K562 (cell line): ENCODE measurements at regions not wholly inside any gene's neighbourhood (a gene's known extent, or its start where the extent isn't known, plus 50 kb on each side); places are given as distances from the start of the nearest gene placed in this dataset.
A peak's percentile ranks its signal among the peaks of the same experiment; 100 is the strongest.

ENCODE experiments used
- ATAC-seq: fragments of 200-7000 bp; cut with Tn5 transposase; 3 replicates; pipeline ENCODE4 v1.9.1; 2020; ENCODE audit warnings: moderate library complexity
- BruUV-seq: library from RNA; stranded (reverse); fragments of 400-500 nt; replicated peaks from 2 replicates; lab custom pipeline; 2021; lab: Mats Ljungman, UMichigan
- CTCF ChIA-PET: fragments of 300-600 bp; formaldehyde crosslinking; extraction: SDS; loops from one replicate; lab custom pipeline; 2021; ENCODE audit warnings: low intra/inter-chr PET ratio; lab: Yijun Ruan, JAX
- POLR2A ChIA-PET: fragments of 300-600, 350-650 bp; sonication (Branson Sonifier 250); formaldehyde crosslinking; extraction: SDS; loops from one replicate; lab custom pipeline; 2021; ENCODE audit warnings: antibody characterized with exemption, inconsistent platforms; lab: Yijun Ruan, JAX
- DNase-seq, 4 experiments: peaks; one replicate each; pipeline versions ENCODE4 v3.0.0 to v3.0.0-alpha.2; 2011 to 2018; ENCODE audit warnings: low spot score in 3 of 4, mixed read lengths in 3 of 4; ENCODE audit errors: extremely low read depth in 1 of 4
- FAIRE-seq: peaks from 2 replicates; lab custom pipeline; 2011; peaks lifted over from hg19 to GRCh38; lab: Jason Lieb, UNC
- H2AFZ ChIP-seq: 2 replicates; pipeline ENCODE4 v1.6.0; 2011; ENCODE audit warnings: low read depth, low read length, control low read depth, inconsistent platforms
- H3K27ac ChIP-seq: fragments of 200-600 bp; 3 replicates; pipeline ENCODE4 v1.8.0; 2011; ENCODE audit warnings: low read depth, mild to moderate bottlenecking, control low read depth, inconsistent platforms, low read length, moderate library complexity, mixed read lengths; ENCODE audit errors: extremely low read depth
- H3K27me3 ChIP-seq, 2 experiments: fragments of 300-600 bp in 1 of 2; 2 replicates in 1 of 2; 3 replicates in 1 of 2; pipeline versions ENCODE4 v1.6.0 to v1.8.0; 2011; ENCODE audit warnings: inconsistent platforms in 2 of 2, low read length in 2 of 2, mild to moderate bottlenecking in 1 of 2, mixed read lengths in 1 of 2, moderate library complexity in 1 of 2; ENCODE audit not compliant: control insufficient read depth in 2 of 2, insufficient read depth in 2 of 2
- H3K36me3 ChIP-seq: fragments of 300-600 bp; 3 replicates; pipeline ENCODE4 v1.8.0; 2011; ENCODE audit warnings: mild to moderate bottlenecking, low read length, inconsistent platforms; ENCODE audit not compliant: control insufficient read depth, insufficient read depth
- H3K4me1 ChIP-seq, 2 experiments: fragments of 200-600 bp in 1 of 2; replicated peaks in 1 of 2; 2 replicates in 1 of 2; 3 replicates in 1 of 2; pipeline versions ENCODE4 v1.5.1 to v1.8.0; 2011; ENCODE audit warnings: inconsistent platforms in 2 of 2, low read length in 2 of 2, mild to moderate bottlenecking in 1 of 2, mixed read lengths in 1 of 2, moderate library complexity in 1 of 2; ENCODE audit not compliant: control insufficient read depth in 2 of 2, insufficient read depth in 2 of 2
- H3K4me2 ChIP-seq: 2 replicates; pipeline ENCODE4 v1.6.1; 2011; ENCODE audit warnings: low read length, control low read depth, inconsistent platforms, mixed read lengths; ENCODE audit not compliant: insufficient read depth
- H3K4me3 ChIP-seq: fragments of 200-600 bp; sonication (generic), shearing (Covaris generic); 2 replicates; pipeline ENCODE4 v1.5.1; 2016; ENCODE audit warnings: control low read depth, inconsistent platforms
- H3K79me2 ChIP-seq: fragments of 200-600 bp; 3 replicates; pipeline ENCODE4 v1.8.0; 2011; ENCODE audit warnings: low read length, inconsistent platforms; ENCODE audit not compliant: control insufficient read depth, insufficient read depth
- H3K9ac ChIP-seq, 2 experiments: 2 replicates each; pipeline versions ENCODE4 v1.6.0 to v1.6.1; 2011; ENCODE audit warnings: low read depth in 2 of 2, low read length in 2 of 2, control low read depth in 1 of 2, inconsistent platforms in 1 of 2, mild to moderate bottlenecking in 1 of 2, mixed read lengths in 1 of 2; ENCODE audit not compliant: insufficient read depth in 1 of 2
- H3K9me1 ChIP-seq: one replicate; pipeline ENCODE4 v1.6.0; 2011; ENCODE audit warnings: inconsistent platforms, mild to moderate bottlenecking, low read length, moderate library complexity; ENCODE audit not compliant: control insufficient read depth, insufficient read depth
- H3K9me3 ChIP-seq: replicated peaks from 2 replicates; pipeline ENCODE4 v1.5.1; 2011; ENCODE audit warnings: low read depth, low read length, inconsistent platforms; ENCODE audit not compliant: control insufficient read depth, insufficient read depth
- H4K20me1 ChIP-seq: replicated peaks from 2 replicates; pipeline ENCODE4 v1.6.1; 2011; ENCODE audit warnings: low read length, inconsistent platforms, mixed read lengths; ENCODE audit not compliant: control insufficient read depth, insufficient read depth
- HMBOX1 ChIP-seq: sonication (generic); IDR thresholded peaks from 2 replicates; pipeline ENCODE4 v1.6.1; 2016
- HMG20A ChIP-seq: fragments of 450-650 bp; formaldehyde crosslinking; conservative IDR thresholded peaks from 2 replicates; pipeline ENCODE4 v1.4.0; 2020; ENCODE audit warnings: mild to moderate bottlenecking, mixed read lengths
- RBBP5 ChIP-seq: fragments of 200-600 bp; sonication (generic); IDR thresholded peaks from 2 replicates; pipeline ENCODE4 v1.6.1; 2012; ENCODE audit warnings: borderline replicate concordance, mild to moderate bottlenecking, low read length, control low read depth, inconsistent platforms; ENCODE audit not compliant: insufficient read depth, poor library complexity, severe bottlenecking
- SMAD2 ChIP-seq: fragments of 150-350 bp; IDR thresholded peaks from 2 replicates; pipeline ENCODE4 v1.6.1; 2014; ENCODE audit warnings: low read depth, mild to moderate bottlenecking, low read length
- SPI1 ChIP-seq: IDR thresholded peaks from 2 replicates; pipeline ENCODE4 v1.6.1; 2011; ENCODE audit warnings: low read depth, low read length, control low read depth, borderline replicate concordance
- THAP12 ChIP-seq: fragments of 250-450 bp; sonication (Bioruptor Pico); IDR thresholded peaks from 2 replicates; pipeline ENCODE4 v1.9.0; 2021; ENCODE audit warnings: mild to moderate bottlenecking, inconsistent platforms
- ZFP30 ChIP-seq: fragments of 250-450 bp; sonication (Bioruptor Pico); IDR thresholded peaks from 2 replicates; pipeline ENCODE4 v1.8.0; 2022; ENCODE audit warnings: moderate library complexity, mild to moderate bottlenecking, inconsistent platforms, borderline replicate concordance
- ZFP36 ChIP-seq: fragments of 150-350 bp; IDR thresholded peaks from 2 replicates; pipeline ENCODE4 v1.6.1; 2018; ENCODE audit warnings: low read length, low read depth; ENCODE audit not compliant: partially characterized antibody
- ZKSCAN8 ChIP-seq: fragments of 200-800 bp; sonication (Bioruptor generic); IDR thresholded peaks from 2 replicates; pipeline ENCODE4 v1.6.1; 2016; ENCODE audit warnings: missing genetic modification characterization, missing compliant biosample characterization
- ZNF165 ChIP-seq: fragments of 250-450 bp; sonication (Bioruptor Pico); IDR thresholded peaks from 2 replicates; pipeline ENCODE4 v1.4.0; 2020; ENCODE audit warnings: borderline replicate concordance
- WGBS: fragments of 100-300 bp; shearing (Covaris generic); methylation state at CpG from one replicate; pipeline ENCODE4 v1.1.6; 2016; ENCODE audit warnings: low coverage, mixed read lengths; ENCODE audit not compliant: insufficient coverage; ENCODE audit errors: missing lambda C conversion rate; 5-methylcytosine and 5-hydroxymethylcytosine counted together
- in situ Hi-C: fragments of 300-500 bp; cut with MboI; formaldehyde crosslinking; loops from 4 replicates; pipeline ENCODE4 v1.15.0; 2018; ENCODE audit warnings: inconsistent platforms, mixed read lengths
- intact Hi-C: fragments of 100-400 bp; cut with micrococcal nuclease; formaldehyde crosslinking; loops from 2 replicates; pipeline ENCODE4 v1.14.2; 2022

DNA sequence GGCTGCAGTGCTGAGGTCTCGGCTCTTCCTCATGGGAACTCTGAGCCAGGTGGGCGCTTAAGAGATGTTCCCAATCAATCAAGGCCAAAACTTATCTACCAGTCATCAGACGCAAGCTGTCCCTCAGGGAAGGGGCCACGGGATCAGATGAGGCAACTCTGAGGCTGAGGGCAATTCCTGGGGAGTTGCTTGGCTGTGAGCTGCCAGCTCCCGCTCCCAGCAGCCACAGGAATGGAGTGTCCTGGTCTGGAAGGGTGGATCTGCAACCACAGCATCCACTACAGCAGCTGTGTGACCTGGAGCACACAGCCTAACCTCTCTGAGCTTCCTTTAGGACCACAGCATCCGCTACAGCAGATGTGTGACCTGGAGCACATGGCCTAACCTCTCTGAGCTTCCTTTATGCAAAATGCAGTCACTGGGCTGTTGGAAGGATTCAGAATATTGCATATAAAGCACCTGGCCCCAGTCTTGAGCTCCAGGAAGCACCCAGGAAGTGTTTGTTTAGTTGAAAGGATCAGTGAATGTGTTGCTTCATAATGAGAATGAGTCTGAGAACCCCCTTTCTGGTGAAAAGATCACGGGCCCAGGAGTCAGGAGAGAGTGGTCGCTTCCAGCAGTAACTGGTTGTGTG, 60.9 kb downstream of the TFAP2C start:
- no peaks in the 10 kb centered on the region for H3K9me1 ChIP-seq
- CTCF ChIA-PET, result no interaction called here
- in situ Hi-C loops (no loop called here), intact Hi-C loops (no loop called here)
- H3K4me1 ChIP-seq, result no peaks in the 10 kb centered on the region
- no peaks in the 10 kb centered on the region for H3K9me3 ChIP-seq
- 0% methylated on average over 8 of the region's 8 CpGs for WGBS
- no TSS peak for BruUV-seq
- no peak overlapping the region for H3K27ac ChIP-seq
- no peak overlapping the region for H3K4me2 ChIP-seq
- H2AFZ ChIP-seq, result no peak overlapping the region
- peaks cover 4 to 51% of the 10 kb centered on the region in 2 experiments for H3K27me3 ChIP-seq
- FAIRE-seq (no peak), DNase-seq (no peak), ATAC-seq (no peak)
- no peaks in the 10 kb centered on the region for H3K79me2 ChIP-seq
- no peak for TF ChIP-seq HMBOX1
- TF ChIP-seq ZFP36, result peak; percentile 28
- POLR2A ChIA-PET, result interaction anchor here (0.5 to 1.1 kb wide), 2 partner anchors 9 to 315 kb away, joined by 3 to 5 read pairs; no protein-coding TSS in a partner anchor
- no peak overlapping the region for H3K9ac ChIP-seq
- H3K4me3 ChIP-seq, result no peak overlapping the region
- H3K36me3 ChIP-seq, result no peaks in the 10 kb centered on the region
- no peaks in the 10 kb centered on the region for H4K20me1 ChIP-seq

GRCh38 chr20:56690531-56691175, 61.5 kb downstream of the TFAP2C start:
- H3K9me1 ChIP-seq, result no peaks in the 10 kb centered on the region
- peaks cover 4 to 50% of the 10 kb centered on the region in 2 experiments for H3K27me3 ChIP-seq
- no peak overlapping the region for H2AFZ ChIP-seq
- H3K9ac ChIP-seq, result no peak overlapping the region
- BruUV-seq, result no TSS peak
- H3K27ac ChIP-seq, result no peak overlapping the region
- no peaks in the 10 kb centered on the region for H4K20me1 ChIP-seq
- DNase-seq (no peak), ATAC-seq (no peak), FAIRE-seq (no peak)
- no peaks in the 10 kb centered on the region for H3K36me3 ChIP-seq
- in situ Hi-C loops (no loop called here), intact Hi-C loops (no loop called here)
- H3K4me1 ChIP-seq, result no peaks in the 10 kb centered on the region
- ChIA-PET CTCF (no interaction called here), POLR2A (interaction anchor here (0.5 to 1.1 kb wide), 2 partner anchors 9 to 315 kb away, joined by 3 to 5 read pairs; no protein-coding TSS in a partner anchor)
- no peak overlapping the region for H3K4me2 ChIP-seq
- WGBS, result 1% methylated on average over 11 of the region's 11 CpGs
- H3K79me2 ChIP-seq, result no peaks in the 10 kb centered on the region
- H3K9me3 ChIP-seq, result no peaks in the 10 kb centered on the region
- H3K4me3 ChIP-seq, result no peak overlapping the region
- TF ChIP-seq ZFP30 (CRISPR knock-in tag) (no peak), RBBP5 (no peak), THAP12 (CRISPR knock-in tag) (no peak), SPI1 (no peak), HMG20A (CRISPR knock-in tag) (no peak), SMAD2 (no peak), ZNF165 (CRISPR knock-in tag) (no peak), ZKSCAN8 (no peak)
